Adrenal gland (tissue), 9 donors: ENCODE measurements at regions not wholly inside any gene's neighbourhood (a gene's known extent, or its start where the extent isn't known, plus 50 kb on each side); places are given as distances from the start of the nearest gene placed in this dataset.

Experiments
- DNase-seq, 7 donors: peaks; one replicate each; pipeline ENCODE4 v3.0.0-alpha.2; 2019 to 2020
- H3K27ac ChIP-seq, 5 donors: fragments of 200-600 bp; sonication (generic) in 4 of 5; 1 replicate in 3 of 5; 2 replicates in 2 of 5; pipeline versions ENCODE4 v1.5.1 to v1.8.0; 2016 to 2020; ENCODE audit warnings: mild to moderate bottlenecking in 1 of 5
- H3K27me3 ChIP-seq: fragments of 200-600 bp; 2 replicates; pipeline ENCODE4 v1.8.0; 2021
- H3K36me3 ChIP-seq, 2 donors: fragments of 200-600 bp; replicated peaks in 1 of 2; 1 replicate in 1 of 2; 2 replicates in 1 of 2; pipeline versions ENCODE4 v1.5.1 to v1.8.0; 2018 to 2022
- H3K4me1 ChIP-seq, 2 donors: fragments of 200-600 bp; replicated peaks in 1 of 2; 1 replicate in 1 of 2; 2 replicates in 1 of 2; pipeline versions ENCODE4 v1.5.1 to v1.8.0; 2018 to 2021
- H3K4me3 ChIP-seq, 4 donors: fragments of 200-600 bp; sonication (generic) in 3 of 4; one replicate each; pipeline ENCODE4 v1.5.1; 2016 to 2018
- H3K9me3 ChIP-seq, 3 donors: fragments of 200-600 bp; sonication (generic) in 1 of 3; replicated peaks in 1 of 3; 1 replicate in 2 of 3; 2 replicates in 1 of 3; pipeline versions ENCODE4 v1.5.1 to v1.8.0; 2016 to 2021
- CTCF ChIP-seq, 6 experiments: fragments of 450-650 bp in 4 of 6; fragments of 200-600 bp in 2 of 6; sonication (generic) in 1 of 6; IDR thresholded peaks; 1 replicate in 5 of 6; 2 replicates in 1 of 6; pipeline versions ENCODE4 v1.5.1 to v1.8.0; 2016 to 2021; ENCODE audit warnings: antibody characterized with exemption in 6 of 6, mild to moderate bottlenecking in 2 of 6, moderate library complexity in 1 of 6
- POLR2A ChIP-seq, 2 donors: fragments of 450-650 bp; IDR thresholded peaks; one replicate each; pipeline ENCODE4 v1.6.1; 2017; ENCODE audit warnings: antibody characterized with exemption in 2 of 2, mild to moderate bottlenecking in 2 of 2, moderate library complexity in 1 of 2
- WGBS, 4 donors: extraction: QIAGEN DNeasy Blood & Tissue Kit in 2 of 4; methylation state at CpG; one replicate each; pipeline versions ENCODE4 v1.1.5 to v1.1.7; 2013 to 2017; 5-methylcytosine and 5-hydroxymethylcytosine counted together
- intact Hi-C, 2 donors: fragments of 100-400 bp; cut with DNase I; formaldehyde crosslinking; loops; one replicate each; pipeline versions ENCODE4 v1.14.1 to v1.15.0; 2022 to 2023
- donor health status: healthy with polysubstance abuse.
- donor health status: Bipolar disorder and iron deficiency.
- donor health status: DM: yes; HTN: yes; CAD: no.
- donor health status: DM: no; HTN: no; CAD: no.
- donor health status: DM: no; HTN: no; CAD: no.

GRCh38 chr4:144310535-144310934 lies 170.0 kb upstream of the GYPA start:
- no peak for TF ChIP-seq POLR2A (IDR thresholded peaks at IDR 0.05)
- no peak for TF ChIP-seq CTCF (IDR thresholded peaks at IDR 0.05)
- Histone ChIP-seq H3K4me3 (no peak overlapping the region), H3K4me1 (no peaks in the 10 kb centered on the region), H3K9me3 (no peaks in the 10 kb centered on the region), H3K27ac (no peak overlapping the region), H3K27me3 (no peaks in the 10 kb centered on the region), H3K36me3 (no peaks in the 10 kb centered on the region)
- DNase-seq, result no peak
- WGBS, 4 donors, result 63 to 79% (median 71%) methylated on average over 4 of the region's 4 CpGs
- intact Hi-C loops, result no loop called here

- no peaks in the 10 kb centered on the region for H3K27me3 ChIP-seq
- H3K4me3 ChIP-seq, result no peak overlapping the region
- intact Hi-C loops, result no loop called here
- TF ChIP-seq POLR2A (IDR thresholded peaks at IDR 0.05) (no peak), CTCF (IDR thresholded peaks at IDR 0.05) (no peak)
- no peaks in the 10 kb centered on the region for H3K9me3 ChIP-seq
- no peaks in the 10 kb centered on the region for H3K36me3 ChIP-seq
- no peaks in the 10 kb centered on the region for H3K4me1 ChIP-seq
- no peak overlapping the region for H3K27ac ChIP-seq
- no peak for DNase-seq
Measured at GRCh38 chr4:144313370-144313769, 172.9 kb upstream of the GYPA start.

GRCh38 chr4:144316869-144317268 lies 176.4 kb upstream of the GYPA start:
- no peak for TF ChIP-seq CTCF (IDR thresholded peaks at IDR 0.05)
- no peak for TF ChIP-seq POLR2A (IDR thresholded peaks at IDR 0.05)
- no peaks in the 10 kb centered on the region for H3K4me1 ChIP-seq
- H3K36me3 ChIP-seq, result no peaks in the 10 kb centered on the region
- no peak overlapping the region for H3K27ac ChIP-seq
- DNase-seq, result no peak
- H3K9me3 ChIP-seq, result no peaks in the 10 kb centered on the region
- no peak overlapping the region for H3K4me3 ChIP-seq
- intact Hi-C loops, result no loop called here
- WGBS, 4 donors, result 58 to 77% (median 66%) methylated on average over 1 of the region's 1 CpG
- H3K27me3 ChIP-seq, result no peaks in the 10 kb centered on the region

- H3K4me3 ChIP-seq, result no peak overlapping the region
- H3K9me3 ChIP-seq, result no peaks in the 10 kb centered on the region
- no peak for DNase-seq
- H3K27ac ChIP-seq, result no peak overlapping the region
- TF ChIP-seq POLR2A (IDR thresholded peaks at IDR 0.05) (no peak), CTCF (IDR thresholded peaks at IDR 0.05) (no peak)
- H3K4me1 ChIP-seq, result no peaks in the 10 kb centered on the region
- WGBS, 4 donors, result 50 to 59% (median 54%) methylated on average over 3 of the region's 3 CpGs
- H3K27me3 ChIP-seq, result no peaks in the 10 kb centered on the region
- H3K36me3 ChIP-seq, result no peaks in the 10 kb centered on the region
- intact Hi-C loops, result no loop called here
Measured at GRCh38 chr4:144318797-144319196, 178.3 kb upstream of the GYPA start.
